ENCODE measurements at regions not wholly inside any gene's neighbourhood (a gene's known extent, or its start where the extent isn't known, plus 50 kb on each side); places are given as distances from the start of the nearest gene placed in this dataset.

DNA sequence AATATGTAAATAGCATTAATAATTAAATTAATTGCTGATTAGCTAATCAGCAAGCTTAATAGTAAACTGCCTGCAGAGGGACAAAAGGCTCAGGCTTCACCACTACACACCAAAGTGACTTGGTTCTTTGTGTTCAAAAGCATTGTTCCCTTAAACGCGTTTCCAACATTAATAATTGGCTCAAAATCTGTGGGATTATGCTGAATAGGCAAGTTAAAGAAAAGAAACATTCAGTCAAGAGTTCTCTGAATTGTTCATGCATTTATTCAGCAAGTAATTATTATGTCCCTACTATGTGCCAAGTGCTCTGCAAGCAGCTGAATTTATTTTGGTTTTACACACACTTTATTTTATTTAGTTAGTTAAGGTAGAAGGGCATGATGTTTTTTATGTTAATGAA, 558.5 kb upstream of the ARRDC4 start:
- DNase-seq, result no peak

GRCh38 chr15:97406841-97407240, 553.7 kb upstream of the ARRDC4 start:
- no peak for DNase-seq

GRCh38 chr15:97410897-97411575, 549.5 kb upstream of the ARRDC4 start:
- DNase-seq, result no peak

- DNase-seq, result no peak
Observed at GRCh38 chr15:97420130-97420529, 540.4 kb upstream of the ARRDC4 start.

- no peak for DNase-seq
Observed at GRCh38 chr15:97425596-97425995, 534.9 kb upstream of the ARRDC4 start.

- no peak for DNase-seq
Observed at GRCh38 chr15:97443101-97443500, 517.4 kb upstream of the ARRDC4 start.

DNA sequence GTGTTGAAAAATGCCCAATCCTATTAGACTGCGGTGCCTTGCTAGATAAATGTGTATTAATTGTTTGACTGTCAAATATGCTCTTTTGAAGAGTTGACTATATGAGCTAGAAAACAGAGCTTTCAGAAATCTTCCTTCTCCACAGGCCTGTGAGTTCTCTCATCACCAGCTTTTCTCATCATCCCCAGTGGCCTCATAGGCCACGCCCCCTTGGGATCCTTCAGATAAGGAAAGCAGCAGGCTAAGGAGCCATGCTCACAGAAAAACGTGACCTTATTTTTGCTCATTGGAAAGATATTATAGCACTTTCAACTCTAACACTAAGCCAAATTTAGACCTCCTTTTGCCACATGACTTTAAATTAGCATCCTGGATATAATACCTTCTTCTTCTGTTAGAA, 514.4 kb upstream of the ARRDC4 start:
- DNase-seq, result no peak

- no peak for DNase-seq
Observed at GRCh38 chr15:97456521-97457202, 503.8 kb upstream of the ARRDC4 start.

DNA sequence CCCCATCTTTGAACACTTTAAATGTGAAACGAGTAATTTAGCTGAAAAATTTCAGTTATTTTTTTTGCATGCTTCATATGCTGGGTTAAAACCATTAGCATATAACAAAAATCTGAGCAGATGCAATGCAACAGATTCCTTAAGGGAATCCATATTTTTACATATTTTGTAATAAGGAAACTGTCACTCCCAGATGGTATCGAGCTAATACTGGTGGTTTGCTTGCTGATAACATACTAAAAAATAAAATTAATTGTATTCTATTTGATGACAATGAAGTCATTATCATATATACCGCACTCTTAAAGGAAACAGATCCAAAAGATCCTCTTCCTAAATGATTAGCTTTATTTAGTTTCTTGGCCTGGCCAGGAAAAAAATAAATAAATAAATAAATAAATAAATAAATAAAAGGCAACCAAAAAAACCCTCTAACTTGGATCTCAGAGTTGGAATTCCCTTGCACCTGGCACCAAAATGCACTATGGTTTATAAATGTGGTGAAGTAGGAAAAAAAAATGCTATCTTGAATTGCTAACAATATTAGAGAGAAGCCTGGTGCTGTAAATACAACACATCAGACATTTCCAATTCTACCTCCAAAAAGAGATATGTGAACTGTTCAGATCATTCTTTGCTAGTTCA, 503.2 kb upstream of the ARRDC4 start:
- DNase-seq, result no peak

DNA sequence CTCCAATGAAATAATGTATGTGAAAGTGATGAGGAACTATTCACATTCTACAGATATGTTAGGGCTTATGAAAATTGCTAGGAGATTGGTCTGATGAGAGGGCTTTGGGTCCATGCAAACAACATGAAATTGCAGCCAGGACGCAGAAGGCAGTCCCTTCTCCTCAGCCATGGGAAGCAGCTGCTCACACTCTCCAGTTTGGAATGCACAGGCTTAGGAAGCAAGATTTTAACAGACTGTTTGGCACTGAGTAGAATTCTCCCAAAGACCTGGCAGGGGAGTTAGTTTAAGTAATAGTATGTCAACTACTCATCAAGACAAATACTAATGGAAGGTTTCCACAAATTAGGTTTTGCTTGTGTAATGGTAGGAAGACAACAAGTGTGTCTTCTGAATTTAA, 500.7 kb upstream of the ARRDC4 start:
- no peak for DNase-seq

- no peak for DNase-seq
Observed at GRCh38 chr15:97461226-97461625, 499.3 kb upstream of the ARRDC4 start.

GRCh38 chr15:97463696-97464095, 496.8 kb upstream of the ARRDC4 start:
- DNase-seq, result no peak

DNA sequence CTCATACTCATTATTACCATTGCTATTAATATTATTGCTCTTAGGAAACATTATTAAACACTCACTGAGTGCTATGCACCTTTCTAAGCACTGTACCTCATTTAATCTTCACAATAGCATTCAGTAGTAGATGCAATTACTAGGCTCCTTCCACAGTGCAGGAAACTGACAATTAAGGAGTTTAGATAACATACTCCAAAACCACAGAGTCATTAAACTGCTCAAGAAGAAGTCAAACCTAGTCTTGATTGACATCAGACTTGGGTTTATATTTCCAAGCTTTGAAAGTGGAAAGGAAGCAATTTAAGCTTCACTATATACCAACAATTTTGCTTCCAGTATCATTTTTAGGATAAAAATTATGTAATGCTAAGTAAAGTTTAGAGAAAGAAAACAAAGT, 490.1 kb upstream of the ARRDC4 start:
- DNase-seq, result no peak

DNA sequence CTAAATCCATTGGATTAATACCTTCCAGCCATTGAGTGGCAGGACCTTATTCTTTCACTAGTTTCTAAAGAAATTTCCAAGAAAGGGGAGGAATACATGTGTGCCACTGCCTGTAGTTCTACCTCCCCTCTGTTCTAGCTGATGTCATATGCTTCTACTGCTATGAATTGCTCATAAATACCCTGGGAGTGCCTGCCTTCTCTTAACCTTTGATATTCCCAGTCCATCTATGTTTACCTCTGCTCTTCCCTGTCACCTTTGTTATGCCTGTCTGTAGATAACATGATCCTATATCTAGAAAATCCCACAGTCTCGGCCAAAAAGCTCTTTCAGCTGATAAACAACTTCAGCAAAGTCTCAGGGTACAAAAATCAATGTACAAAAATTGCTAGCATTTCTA, 486.9 kb upstream of the ARRDC4 start:
- DNase-seq, result no peak

DNA sequence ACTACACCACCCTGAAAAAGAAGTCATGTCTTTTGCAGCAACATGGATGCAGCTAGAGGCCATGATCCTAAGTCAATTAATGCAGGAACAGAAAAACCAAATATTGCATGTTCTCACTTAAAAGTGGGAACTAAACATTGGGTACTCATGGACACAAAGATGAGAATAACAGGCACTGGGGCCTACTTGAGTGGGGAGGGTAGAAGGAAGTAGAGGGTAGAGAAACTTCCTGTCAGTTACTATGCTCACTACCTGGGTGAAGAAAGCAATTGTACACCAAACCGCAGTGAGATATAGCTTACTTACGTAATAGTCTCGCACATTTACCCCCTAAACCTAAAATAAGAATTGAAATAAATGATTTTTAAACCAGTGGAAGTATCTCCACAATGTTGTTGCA, 480.5 kb upstream of the ARRDC4 start:
- no peak for DNase-seq

DNA sequence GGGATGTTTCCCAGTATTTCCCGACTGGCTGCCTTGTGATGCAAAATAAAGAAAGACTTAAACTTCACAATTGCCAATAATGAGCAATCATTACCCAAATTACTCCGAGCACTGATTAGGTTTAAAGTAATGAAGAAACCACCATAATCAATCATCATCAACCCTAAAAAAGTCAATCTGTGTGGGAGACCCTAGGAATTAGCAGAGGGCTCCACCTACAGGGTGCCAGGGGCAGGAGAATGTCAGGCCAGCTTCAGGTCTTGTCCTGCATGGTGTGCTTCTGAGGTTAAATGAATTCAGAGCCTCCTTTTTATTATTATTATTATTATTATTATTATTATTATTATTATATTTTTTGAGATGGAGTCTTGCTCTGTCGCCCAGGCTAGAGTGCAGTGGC, 478.0 kb upstream of the ARRDC4 start:
- DNase-seq, result no peak

DNA sequence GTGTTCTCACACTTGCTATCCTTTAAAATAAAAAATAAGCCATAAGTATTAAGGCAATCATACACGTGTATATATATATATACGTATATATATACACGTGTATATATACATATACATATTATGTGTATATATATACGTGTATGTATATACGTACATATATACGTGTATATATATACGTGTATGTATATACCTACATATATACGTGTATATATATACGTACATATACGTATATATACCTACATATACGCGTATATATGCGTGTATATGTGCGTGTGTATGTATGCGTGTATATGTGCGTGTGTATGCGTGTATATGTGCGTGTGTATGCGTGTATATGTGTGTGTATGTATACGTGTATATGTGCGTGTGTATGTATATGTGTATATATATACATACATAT, 477.3 kb upstream of the ARRDC4 start:
- no peak for DNase-seq

- no peak for DNase-seq
Observed at GRCh38 chr15:97490429-97490828, 470.1 kb upstream of the ARRDC4 start.

DNA sequence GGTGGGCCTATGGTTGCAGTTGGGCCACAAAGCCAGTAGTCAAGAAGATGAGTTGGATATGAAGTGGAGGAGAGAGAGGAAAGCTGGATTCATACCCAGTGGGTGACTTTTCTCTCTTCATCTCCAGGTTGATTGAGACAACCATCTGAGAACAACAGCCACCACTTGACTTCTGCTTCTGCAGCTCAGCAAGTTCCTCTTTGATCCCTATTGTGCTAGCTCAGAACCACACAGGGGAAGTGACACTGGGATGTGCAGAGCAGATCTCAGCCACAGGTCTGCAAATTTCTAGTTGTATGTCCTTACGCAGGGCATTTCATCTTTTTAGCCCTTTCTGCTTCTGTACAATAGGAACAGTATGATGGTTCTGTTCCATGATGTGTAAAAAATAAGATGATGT, 459.2 kb upstream of the ARRDC4 start:
- DNase-seq, result no peak

DNA sequence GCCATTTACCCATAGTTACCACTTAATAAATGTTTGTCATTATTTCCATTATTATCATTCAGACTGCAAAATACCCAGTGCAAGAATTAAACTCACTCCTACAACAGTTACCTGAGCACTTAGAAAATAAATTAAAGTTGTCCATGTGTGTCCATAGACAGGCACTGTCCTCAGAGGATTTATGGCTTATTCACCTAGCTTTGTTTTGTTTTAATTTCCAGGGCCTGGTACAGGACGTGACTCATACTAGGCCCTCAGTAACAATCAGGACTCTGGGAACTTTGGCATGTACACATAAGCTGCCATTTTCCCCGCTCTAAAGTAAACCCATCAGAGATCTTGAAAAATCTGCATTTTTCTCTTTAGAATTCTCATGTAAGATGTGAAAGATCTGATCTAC, 458.5 kb upstream of the ARRDC4 start:
- no peak for DNase-seq

DNA sequence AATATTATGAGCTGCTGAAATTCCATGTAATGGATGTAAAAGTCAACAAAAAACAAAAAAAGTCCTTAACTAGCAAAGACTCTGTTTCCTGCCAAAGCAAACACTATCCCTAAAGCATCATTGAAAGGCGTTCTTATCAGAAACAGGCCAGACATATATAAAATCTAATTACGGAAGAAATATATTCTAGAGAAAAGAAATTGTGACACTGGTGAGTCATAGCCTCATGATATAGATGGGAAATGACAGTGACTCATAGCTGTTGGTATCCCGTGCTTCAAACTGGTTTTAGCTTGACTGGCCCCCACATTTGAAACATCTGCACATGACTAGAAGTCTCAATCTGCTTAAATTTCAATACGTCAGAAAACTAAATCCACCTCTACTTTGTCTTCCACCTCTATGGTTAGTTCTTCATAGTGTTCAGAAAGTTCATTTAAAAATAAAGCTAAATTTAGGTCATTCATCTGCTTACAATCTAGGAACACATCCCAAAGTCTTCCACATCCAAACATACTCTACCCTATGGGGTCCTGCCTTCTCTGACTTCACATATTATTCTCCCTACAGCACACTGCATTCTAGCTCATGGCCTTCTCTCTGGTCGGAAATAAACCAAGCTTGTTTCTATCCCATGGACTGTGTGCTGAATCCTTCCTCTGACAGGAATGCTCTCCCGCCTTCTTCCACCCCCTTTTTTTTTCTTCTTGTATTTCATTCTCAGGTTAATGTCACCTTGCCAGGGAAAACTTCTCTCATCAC, 456.3 kb upstream of the ARRDC4 start:
- DNase-seq, result no peak

GRCh38 chr15:97517737-97518136, 442.8 kb upstream of the ARRDC4 start:
- DNase-seq, result no peak

DNA sequence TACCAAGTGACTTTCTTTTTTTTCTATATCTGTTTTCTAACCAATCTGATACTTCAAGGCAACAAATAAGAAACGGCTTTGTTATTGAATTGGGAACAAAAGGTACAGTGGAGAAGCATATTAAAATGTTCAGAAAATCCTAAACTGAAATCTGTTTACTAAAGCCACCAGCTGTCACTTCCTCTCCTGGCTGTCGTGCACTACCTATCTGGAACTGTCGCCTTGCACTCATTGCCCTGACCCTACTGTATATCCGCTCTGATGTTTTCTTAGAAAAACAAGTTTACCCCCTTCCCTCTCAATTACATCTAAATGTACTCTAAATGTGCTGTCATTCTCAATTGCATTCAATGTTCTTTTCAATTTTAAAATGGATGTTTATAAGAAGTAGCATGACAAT, 439.8 kb upstream of the ARRDC4 start:
- no peak for DNase-seq

All from C1 segment of cervical spinal cord (tissue), 14 donors.